Tibial nerve (tissue), 3 donors: ENCODE measurements at regions not wholly inside any gene's neighbourhood (a gene's known extent, or its start where the extent isn't known, plus 50 kb on each side); places are given as distances from the start of the nearest gene placed in this dataset.

Experiments
- EP300 ChIP-seq, 2 donors: sonication (generic); formaldehyde crosslinking; IDR thresholded peaks; one replicate each; pipeline ENCODE4 v1.6.1; 2017; ENCODE audit warnings: antibody characterized with exemption in 2 of 2, mild to moderate bottlenecking in 1 of 2
- POLR2A ChIP-seq, 2 donors: fragments of 450-650 bp; IDR thresholded peaks; one replicate each; pipeline ENCODE4 v1.6.1; 2017; ENCODE audit warnings: antibody characterized with exemption in 2 of 2, mild to moderate bottlenecking in 2 of 2, moderate library complexity in 2 of 2

GRCh38 chr21:19998453-19998852 is 999.8 kb upstream of the NCAM2 start:
- TF ChIP-seq EP300 (IDR thresholded peaks at IDR 0.05): no peak
- no peak for TF ChIP-seq POLR2A (IDR thresholded peaks at IDR 0.05)
